ENCODE measurements at regions not wholly inside any gene's neighbourhood (a gene's known extent, or its start where the extent isn't known, plus 50 kb on each side); places are given as distances from the start of the nearest gene placed in this dataset.

- no peak for DNase-seq (ENCODE audit: low spot score)
These were observed 190.8 kb upstream of the HNRNPA3 start for GRCh38 chr2:177021706-177022343.

GRCh38 chr2:177024765-177025164, 187.8 kb upstream of the HNRNPA3 start:
- no peak for DNase-seq (ENCODE audit: low spot score)

DNA sequence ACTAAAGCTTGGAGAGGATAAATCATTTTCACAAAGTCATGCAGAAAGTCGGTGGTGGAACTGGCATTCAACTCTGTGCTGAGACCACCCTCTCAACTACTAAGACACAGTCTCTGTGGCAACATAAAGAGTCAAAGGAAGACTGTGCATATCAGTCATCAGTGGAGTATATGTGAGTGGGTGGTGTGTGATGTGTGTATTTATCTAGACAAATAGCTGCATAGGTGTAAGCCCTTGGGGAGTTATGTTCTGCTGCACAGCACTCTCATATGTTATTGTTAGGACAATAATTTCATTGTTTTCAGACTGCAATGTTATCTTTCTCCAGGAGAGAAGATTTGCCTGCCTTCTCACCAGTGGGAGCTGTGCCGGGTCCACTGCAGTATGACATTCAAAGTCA, 186.3 kb upstream of the HNRNPA3 start:
- DNase-seq (ENCODE audit: low spot score): no peak

GRCh38 chr2:177026956-177027355, 185.6 kb upstream of the HNRNPA3 start:
- no peak for DNase-seq (ENCODE audit: low spot score)

DNA sequence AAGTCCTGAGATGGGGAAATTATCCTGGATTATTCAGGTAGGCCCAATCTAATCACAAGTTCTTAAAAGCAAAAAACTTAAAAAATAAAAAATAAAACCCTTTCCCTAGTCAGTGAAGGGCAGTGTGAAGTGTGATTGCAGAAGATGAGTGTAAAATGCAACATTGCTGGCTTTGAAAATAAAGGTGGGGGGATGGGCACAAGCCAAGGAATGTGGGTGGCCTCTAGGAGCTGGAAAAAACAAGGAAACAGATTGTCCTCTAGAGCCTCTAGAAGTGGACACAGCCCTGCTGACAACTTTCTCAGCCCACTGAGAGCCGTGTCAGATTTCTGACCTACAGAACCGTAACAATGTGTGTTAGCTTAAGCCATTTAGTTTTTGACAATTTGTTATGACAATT, 184.3 kb upstream of the HNRNPA3 start:
- DNase-seq (ENCODE audit: low spot score): no peak

DNA sequence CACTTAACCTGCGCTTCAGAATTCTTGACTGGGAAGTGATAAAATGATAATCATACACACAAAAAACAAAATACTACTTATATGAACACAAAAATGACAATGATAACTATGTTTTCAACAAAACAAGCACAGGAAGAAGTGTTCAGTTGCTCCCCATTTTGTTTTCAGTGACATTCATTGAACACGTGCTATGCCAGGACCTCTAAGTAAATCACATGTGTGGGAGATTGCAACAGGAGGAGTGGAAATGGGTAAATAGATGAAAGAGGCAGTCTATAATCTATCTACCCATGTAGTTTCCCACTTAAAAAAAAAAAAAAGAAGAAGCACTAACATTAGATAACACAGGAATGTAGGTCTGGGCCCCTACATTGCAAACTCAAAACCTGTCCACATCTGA, 183.5 kb upstream of the HNRNPA3 start:
- DNase-seq (ENCODE audit: low spot score): no peak

DNA sequence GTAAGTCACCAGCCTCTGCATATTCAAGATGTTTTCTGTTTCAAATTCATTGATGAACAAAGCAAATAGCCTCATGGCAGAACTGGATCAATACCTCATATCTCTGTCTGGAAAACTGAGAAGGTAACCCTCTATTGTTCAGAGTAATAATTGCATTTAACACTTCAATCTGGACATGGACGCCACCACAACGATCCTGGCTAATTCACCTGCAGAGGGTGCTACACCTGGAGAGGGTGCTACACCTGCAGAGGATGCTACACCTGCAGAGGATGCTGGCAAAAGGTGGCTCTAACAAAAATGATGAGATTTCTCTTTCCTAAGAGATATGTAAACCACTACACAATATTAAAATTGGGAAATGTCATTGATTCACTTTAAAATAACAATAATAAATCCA, 183.1 kb upstream of the HNRNPA3 start:
- DNase-seq (ENCODE audit: low spot score): no peak

DNA sequence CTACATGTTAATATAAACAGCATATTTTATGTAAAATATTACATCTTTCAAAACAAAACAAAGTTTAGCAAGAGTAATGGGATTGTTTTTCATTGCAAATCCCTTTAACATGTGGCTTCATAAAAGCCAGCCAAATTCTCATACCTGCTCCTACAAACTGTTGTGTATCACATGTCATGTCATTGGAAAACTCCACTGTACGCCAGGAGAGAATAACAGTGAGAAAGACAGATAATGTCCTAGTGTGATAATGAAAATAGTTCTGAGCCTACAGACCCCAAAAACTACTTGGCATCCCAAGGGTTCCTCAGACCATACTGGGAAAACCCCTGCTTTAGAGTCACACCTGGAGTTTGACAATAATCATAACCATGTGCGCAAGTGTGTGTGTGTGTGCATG, 182.7 kb upstream of the HNRNPA3 start:
- DNase-seq (ENCODE audit: low spot score): no peak

GRCh38 chr2:177030451-177031105, 182.0 kb upstream of the HNRNPA3 start:
- no peak for DNase-seq (ENCODE audit: low spot score)

- no peak for DNase-seq (ENCODE audit: low spot score)
These were observed 181.0 kb upstream of the HNRNPA3 start for GRCh38 chr2:177031438-177032180.

DNA sequence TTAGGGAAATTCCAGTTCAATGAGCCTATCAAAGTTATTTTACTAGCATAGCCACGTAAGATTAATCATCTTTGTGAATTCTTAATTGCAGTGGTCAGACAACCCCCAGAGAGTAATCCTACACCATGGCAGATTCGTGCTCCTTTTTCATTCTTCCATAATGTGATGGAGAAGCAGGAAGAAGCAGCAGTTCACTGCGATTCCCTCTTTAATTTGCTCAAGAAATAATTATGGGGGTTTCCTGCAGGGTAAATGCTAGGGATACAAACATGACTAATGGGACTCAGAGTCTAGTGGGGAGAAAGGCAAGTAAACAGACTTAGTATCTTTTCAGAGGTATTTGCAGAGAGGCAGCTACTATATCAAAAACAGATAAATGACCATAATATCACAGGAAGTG, 175.8 kb upstream of the HNRNPA3 start:
- DNase-seq (ENCODE audit: low spot score): no peak

DNA sequence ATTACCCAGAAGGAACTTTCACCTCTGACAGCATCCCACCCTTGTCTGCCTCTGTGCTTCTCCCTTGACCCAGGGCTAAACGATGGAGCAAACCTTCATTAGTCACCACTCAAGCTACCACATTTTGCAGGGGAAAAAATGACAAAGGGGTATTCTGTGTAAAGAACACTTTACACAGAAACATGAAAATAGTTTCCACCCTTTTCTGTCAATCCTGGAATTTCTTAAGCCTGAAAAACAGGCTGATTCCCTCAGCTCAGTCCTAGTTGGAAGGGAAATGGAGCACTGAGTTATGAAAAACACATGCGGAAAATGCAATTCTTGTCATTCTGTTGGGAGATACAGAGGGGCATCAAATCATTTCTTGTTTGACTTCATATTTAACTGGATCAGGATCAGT, 175.0 kb upstream of the HNRNPA3 start:
- DNase-seq (ENCODE audit: low spot score): no peak

DNA sequence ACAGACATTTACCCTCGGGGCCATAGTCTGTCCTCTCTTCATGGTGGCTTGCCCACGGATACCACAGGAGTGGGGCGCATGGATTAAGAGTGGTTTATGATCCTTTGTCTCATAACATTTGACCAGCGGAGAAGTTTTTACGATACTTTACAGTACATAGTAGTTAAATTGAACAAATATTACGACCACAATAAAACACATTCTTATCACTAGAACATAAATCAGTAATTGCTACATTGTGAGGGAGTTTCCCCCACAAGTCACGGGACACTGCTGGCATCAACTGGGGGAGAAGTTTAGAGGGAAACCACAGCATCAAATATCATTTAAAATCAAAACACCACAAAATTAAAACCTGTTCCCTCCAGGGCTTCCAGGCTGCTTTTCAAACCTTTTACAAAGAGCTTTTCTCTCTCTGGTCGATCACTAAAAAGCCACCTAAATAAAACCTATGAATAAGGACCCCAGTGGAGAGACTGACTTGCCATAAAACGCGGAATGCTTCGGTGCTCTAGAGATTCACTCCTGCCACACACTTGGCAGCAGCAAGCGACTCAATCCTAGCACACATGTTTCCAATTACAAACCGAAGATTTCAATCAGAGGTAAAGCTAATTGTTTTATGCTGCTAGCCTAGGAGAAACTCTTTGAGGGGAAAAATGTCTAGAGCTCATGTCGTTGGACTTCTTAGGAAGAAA, 173.7 kb upstream of the HNRNPA3 start:
- no peak for DNase-seq (ENCODE audit: low spot score)

DNA sequence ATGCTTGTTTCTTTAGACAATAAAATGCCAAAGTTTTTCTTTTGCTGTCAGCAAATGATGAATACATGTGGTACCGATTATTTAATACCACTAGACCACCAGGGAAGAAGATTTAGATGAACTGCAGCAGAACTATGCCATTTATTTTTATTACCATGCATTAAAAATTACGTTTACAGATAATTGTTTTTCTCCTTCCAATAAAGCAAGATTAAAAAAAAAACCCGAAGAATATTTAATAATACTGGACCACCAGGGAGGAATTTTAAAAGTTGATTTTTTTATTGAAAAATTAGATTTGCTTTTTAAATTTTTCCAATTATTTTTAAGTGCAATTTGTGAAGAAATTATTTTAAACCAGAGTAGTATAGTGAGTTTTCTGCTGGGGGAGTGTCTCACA, 170.3 kb upstream of the HNRNPA3 start:
- no peak for DNase-seq (ENCODE audit: low spot score)

GRCh38 chr2:177044671-177045070, 167.9 kb upstream of the HNRNPA3 start:
- DNase-seq (ENCODE audit: low spot score): no peak

GRCh38 chr2:177048981-177049380, 163.6 kb upstream of the HNRNPA3 start:
- DNase-seq (ENCODE audit: low spot score): no peak

GRCh38 chr2:177051278-177051677, 161.3 kb upstream of the HNRNPA3 start:
- DNase-seq (ENCODE audit: low spot score): no peak

- DNase-seq (ENCODE audit: low spot score): no peak
These were observed 160.1 kb upstream of the HNRNPA3 start for GRCh38 chr2:177052471-177052870.

DNA sequence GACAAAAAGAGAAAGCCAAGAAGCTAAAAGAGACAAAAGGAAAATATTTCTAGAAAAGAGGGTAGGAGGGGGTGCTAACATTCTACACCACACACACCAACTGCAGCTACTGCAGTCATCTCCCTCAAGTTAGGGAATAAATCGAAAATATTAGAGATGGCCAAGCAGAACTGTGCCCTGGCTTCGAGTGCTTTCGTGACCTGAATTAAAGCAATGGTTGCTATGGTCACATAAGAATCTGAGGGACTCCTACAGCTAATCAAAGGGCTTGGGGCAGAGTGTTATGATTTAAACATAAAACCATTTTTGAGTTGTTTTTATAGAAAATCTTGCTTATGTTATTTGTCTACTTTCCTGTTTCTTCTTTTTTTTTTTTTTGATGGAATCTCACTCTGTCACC, 159.6 kb upstream of the HNRNPA3 start:
- no peak for DNase-seq (ENCODE audit: low spot score)

DNA sequence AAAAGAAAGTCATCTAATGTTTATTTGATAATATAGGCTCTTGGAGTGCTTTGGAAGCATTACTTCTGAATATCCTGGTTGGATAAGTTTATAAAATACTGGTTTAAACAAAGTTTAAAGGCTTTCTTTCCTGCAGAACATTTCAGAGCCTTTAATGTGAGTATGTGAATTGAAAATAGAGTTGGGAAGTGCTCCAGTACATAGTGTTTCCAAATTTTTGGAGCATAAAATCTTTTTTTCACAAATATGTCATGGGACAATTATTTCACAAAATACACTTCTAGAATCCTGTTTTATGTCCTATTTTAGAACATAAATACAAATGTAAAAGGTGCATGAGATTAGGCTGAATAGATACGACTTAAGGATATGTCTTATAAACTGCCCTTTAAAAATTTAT, 158.9 kb upstream of the HNRNPA3 start:
- no peak for DNase-seq (ENCODE audit: low spot score)

DNA sequence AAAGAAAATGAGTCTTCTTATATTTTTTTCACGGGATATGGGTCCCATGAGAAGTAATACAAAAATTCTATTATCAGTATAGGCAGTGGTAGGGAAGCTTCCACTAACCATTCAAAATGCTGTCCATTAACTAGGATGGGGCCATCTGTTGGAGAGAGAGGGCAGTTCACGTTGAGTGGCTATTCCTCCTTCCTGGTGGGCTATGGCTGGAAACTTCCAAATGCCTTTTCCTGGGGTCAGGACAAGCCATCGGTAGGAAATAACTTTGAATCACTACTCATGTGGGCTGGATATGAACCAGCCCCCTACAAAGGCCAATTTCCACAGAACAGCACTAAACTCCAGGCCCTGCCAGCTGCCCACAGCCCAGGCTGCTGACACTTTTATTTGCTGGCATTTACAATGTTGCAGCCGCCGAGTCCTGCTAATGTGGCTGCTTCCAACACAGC, 156.1 kb upstream of the HNRNPA3 start:
- no peak for DNase-seq (ENCODE audit: low spot score)

- no peak for DNase-seq (ENCODE audit: low spot score)
These were observed 153.8 kb upstream of the HNRNPA3 start for GRCh38 chr2:177058747-177059146.

DNA sequence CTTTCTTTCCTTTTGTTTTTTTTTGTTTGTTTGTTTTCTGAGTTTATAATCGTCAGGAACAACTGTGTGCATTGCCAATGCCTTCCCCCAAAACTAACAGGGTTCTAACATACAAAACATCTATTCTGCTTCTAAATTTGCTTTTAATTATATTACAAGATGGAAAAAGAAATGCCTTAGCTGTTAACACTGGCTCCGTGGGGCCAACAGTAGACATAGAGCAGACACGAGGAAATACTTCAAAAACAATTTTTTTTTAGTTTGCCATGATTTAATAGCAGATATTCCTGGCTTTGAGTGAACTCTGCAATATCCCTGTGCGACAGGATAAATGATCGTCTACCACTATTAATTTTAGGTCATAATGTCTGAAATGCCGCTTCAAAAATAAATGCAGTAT, 153.3 kb upstream of the HNRNPA3 start:
- DNase-seq (ENCODE audit: low spot score): no peak
